Loucy (cell line): ENCODE measurements at regions not wholly inside any gene's neighbourhood (a gene's known extent, or its start where the extent isn't known, plus 50 kb on each side); places are given as distances from the start of the nearest gene placed in this dataset.

Source experiments
- H2AFZ ChIP-seq: fragments of 200-600 bp; sonication (generic); 2 replicates; pipeline ENCODE4 v1.6.0; 2016; ENCODE audit warnings: antibody characterized with exemption, mild to moderate bottlenecking, low read length, moderate library complexity
- H3F3A ChIP-seq: fragments of 200-600 bp; 2 replicates; pipeline ENCODE4 v1.6.0; 2016; ENCODE audit warnings: antibody characterized with exemption, low read depth, mild to moderate bottlenecking
- H3K27me3 ChIP-seq: fragments of 200-600 bp; sonication (generic); 2 replicates; pipeline ENCODE4 v1.6.1; 2014; ENCODE audit warnings: low read length, mild to moderate bottlenecking; ENCODE audit not compliant: insufficient read depth, poor library complexity, severe bottlenecking
- H3K36me3 ChIP-seq: fragments of 200-600 bp; sonication (generic); 2 replicates; pipeline ENCODE4 v1.6.1; 2016; ENCODE audit warnings: low read length; ENCODE audit not compliant: insufficient read depth
- H3K4me1 ChIP-seq: fragments of 200-600 bp; sonication (generic); 2 replicates; pipeline ENCODE4 v1.5.1; 2014; ENCODE audit warnings: low read length, mild to moderate bottlenecking; ENCODE audit not compliant: insufficient read depth, poor library complexity, severe bottlenecking
- H3K4me2 ChIP-seq: fragments of 200-600 bp; sonication (generic); 2 replicates; pipeline ENCODE4 v1.6.0; 2014; ENCODE audit warnings: antibody characterized with exemption, low read length, low read depth, mild to moderate bottlenecking; ENCODE audit not compliant: poor library complexity, severe bottlenecking
- H3K4me3 ChIP-seq: fragments of 200-600 bp; sonication (generic); 2 replicates; pipeline ENCODE4 v1.5.1; 2014; ENCODE audit warnings: low read length, mild to moderate bottlenecking, mixed read lengths; ENCODE audit not compliant: poor library complexity, severe bottlenecking
- H3K79me2 ChIP-seq: fragments of 200-600 bp; sonication (generic); 2 replicates; pipeline ENCODE4 v1.6.1; 2014; ENCODE audit warnings: low read length; ENCODE audit not compliant: insufficient read depth
- H3K9ac ChIP-seq: fragments of 200-600 bp; sonication (generic); 2 replicates; pipeline ENCODE4 v1.6.0; 2014; ENCODE audit warnings: mild to moderate bottlenecking, low read depth, low read length, moderate library complexity; ENCODE audit not compliant: poor library complexity, severe bottlenecking
- H3K9me2 ChIP-seq: fragments of 200-600 bp; sonication (generic); replicated peaks from 2 replicates; pipeline ENCODE4 v1.6.1; 2016; ENCODE audit warnings: low read depth, low read length, mixed read lengths
- H3K9me3 ChIP-seq: fragments of 200-600 bp; sonication (generic); 2 replicates; pipeline ENCODE4 v1.6.1; 2014; ENCODE audit warnings: mild to moderate bottlenecking, antibody characterized with exemption, low read length, low read depth; ENCODE audit not compliant: insufficient read depth
- H4K20me1 ChIP-seq: fragments of 200-600 bp; sonication (generic); 2 replicates; pipeline ENCODE4 v1.6.0; 2014; ENCODE audit warnings: antibody characterized with exemption, low read length, mild to moderate bottlenecking; ENCODE audit not compliant: insufficient read depth, poor library complexity, severe bottlenecking
- EZH2phosphoT487 ChIP-seq: fragments of 200-600 bp; IDR thresholded peaks from 2 replicates; pipeline ENCODE4 v1.6.1; 2018; ENCODE audit warnings: antibody characterized with exemption, mild to moderate bottlenecking, moderate library complexity, borderline replicate concordance
- TF ChIP-seq, protein P1 (sequence below): fragments of 200-600 bp; sonication (generic); conservative IDR thresholded peaks from 2 replicates; pipeline ENCODE4 v1.5.1; 2014; ENCODE audit warnings: mild to moderate bottlenecking, antibody characterized with exemption, low read length

- H3K79me2 ChIP-seq: no peaks in the 10 kb centered on the region
- no peak overlapping the region for H3K9ac ChIP-seq
- H4K20me1 ChIP-seq: no peaks in the 10 kb centered on the region
- no peaks in the 10 kb centered on the region for H3K4me1 ChIP-seq
- no peaks in the 10 kb centered on the region for H3K9me2 ChIP-seq
- H3K36me3 ChIP-seq: no peaks in the 10 kb centered on the region
- no peaks in the 10 kb centered on the region for H3K9me3 ChIP-seq
- no peaks in the 10 kb centered on the region for H3K27me3 ChIP-seq
- H3F3A ChIP-seq: no peaks in the 10 kb centered on the region
- TF ChIP-seq, protein P1, sequence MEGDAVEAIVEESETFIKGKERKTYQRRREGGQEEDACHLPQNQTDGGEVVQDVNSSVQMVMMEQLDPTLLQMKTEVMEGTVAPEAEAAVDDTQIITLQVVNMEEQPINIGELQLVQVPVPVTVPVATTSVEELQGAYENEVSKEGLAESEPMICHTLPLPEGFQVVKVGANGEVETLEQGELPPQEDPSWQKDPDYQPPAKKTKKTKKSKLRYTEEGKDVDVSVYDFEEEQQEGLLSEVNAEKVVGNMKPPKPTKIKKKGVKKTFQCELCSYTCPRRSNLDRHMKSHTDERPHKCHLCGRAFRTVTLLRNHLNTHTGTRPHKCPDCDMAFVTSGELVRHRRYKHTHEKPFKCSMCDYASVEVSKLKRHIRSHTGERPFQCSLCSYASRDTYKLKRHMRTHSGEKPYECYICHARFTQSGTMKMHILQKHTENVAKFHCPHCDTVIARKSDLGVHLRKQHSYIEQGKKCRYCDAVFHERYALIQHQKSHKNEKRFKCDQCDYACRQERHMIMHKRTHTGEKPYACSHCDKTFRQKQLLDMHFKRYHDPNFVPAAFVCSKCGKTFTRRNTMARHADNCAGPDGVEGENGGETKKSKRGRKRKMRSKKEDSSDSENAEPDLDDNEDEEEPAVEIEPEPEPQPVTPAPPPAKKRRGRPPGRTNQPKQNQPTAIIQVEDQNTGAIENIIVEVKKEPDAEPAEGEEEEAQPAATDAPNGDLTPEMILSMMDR: no peak
- no peak for TF ChIP-seq EZH2phosphoT487
- H3K4me2 ChIP-seq: no peak overlapping the region
- H2AFZ ChIP-seq: no peak overlapping the region
- H3K4me3 ChIP-seq: no peak overlapping the region
These were observed 146.3 kb upstream of the XYLT1 start for GRCh38 chr16:17617021-17617552.

GRCh38 chr16:17612336-17612735 is 141.6 kb upstream of the XYLT1 start:
- Histone ChIP-seq H3K9me2 (no peaks in the 10 kb centered on the region), H3K4me1 (peaks cover 20% of the 10 kb centered on the region), H3K36me3 (no peaks in the 10 kb centered on the region), H3K4me2 (no peak overlapping the region), H3K9ac (no peak overlapping the region), H3K27me3 (no peaks in the 10 kb centered on the region), H4K20me1 (no peaks in the 10 kb centered on the region), H3K9me3 (no peaks in the 10 kb centered on the region), H2AFZ (no peak overlapping the region), H3F3A (no peaks in the 10 kb centered on the region), H3K4me3 (no peak overlapping the region), H3K79me2 (no peaks in the 10 kb centered on the region)
- TF ChIP-seq EZH2phosphoT487: no peak
- TF ChIP-seq, protein P1: no peak

- no peak overlapping the region for H2AFZ ChIP-seq
These were observed 136.8 kb upstream of the XYLT1 start for GRCh38 chr16:17607609-17608008.

More at GRCh38 chr16:17607609-17608008, 136.8 kb upstream of the XYLT1 start:
- no peaks in the 10 kb centered on the region for H3K36me3 ChIP-seq
- H4K20me1 ChIP-seq: no peaks in the 10 kb centered on the region
- peaks cover 51% of the 10 kb centered on the region for H3K4me1 ChIP-seq
- H3K27me3 ChIP-seq: no peaks in the 10 kb centered on the region
- TF ChIP-seq, protein P1: no peak
- TF ChIP-seq EZH2phosphoT487: no peak
- H3K79me2 ChIP-seq: no peaks in the 10 kb centered on the region
- 0 out of 2 replicates have a peak, but pooled peaks cover 5% of the 10 kb centered on the region for H3F3A ChIP-seq
- peak overlapping the region; percentile 41 for H3K4me3 ChIP-seq
- no peaks in the 10 kb centered on the region for H3K9me2 ChIP-seq
- H3K9me3 ChIP-seq: no peaks in the 10 kb centered on the region
- peak overlapping the region; percentile 70 for H3K4me2 ChIP-seq
- H3K9ac ChIP-seq: no peak overlapping the region
